HCEC 1CT (cell line): ENCODE measurements at regions not wholly inside any gene's neighbourhood (a gene's known extent, or its start where the extent isn't known, plus 50 kb on each side); places are given as distances from the start of the nearest gene placed in this dataset.
A peak's percentile ranks its signal among the peaks of the same experiment; 100 is the strongest.
"Not testable (repeated sequence)": the region's sequence is repeated elsewhere in the genome, so short reads cannot be mapped to it uniquely, and the experiment has no call there.

ENCODE experiments used
- DNase-seq: peaks from one replicate; pipeline ENCODE4 v3.0.0-alpha.2; 2017

GRCh38 chr5:58009754-58010153 lies 450.1 kb downstream of the PLK2 start:
- DNase-seq, result no peak

- no peak for DNase-seq
These were observed 457.6 kb downstream of the PLK2 start for GRCh38 chr5:58002323-58002722.

GRCh38 chr5:57993866-57994265 lies 466.0 kb downstream of the PLK2 start:
- DNase-seq, result no peak

GRCh38 chr5:57989378-57989777 lies 470.5 kb downstream of the PLK2 start:
- DNase-seq, result no peak

GRCh38 chr5:57988813-57989212 lies 471.1 kb downstream of the PLK2 start:
- DNase-seq, result no peak

- DNase-seq, result no peak
These were observed 472.3 kb downstream of the PLK2 start for GRCh38 chr5:57987552-57987951.

- DNase-seq, result no peak
These were observed 473.0 kb downstream of the PLK2 start for GRCh38 chr5:57986761-57987341.

GRCh38 chr5:57983426-57983825 lies 476.5 kb downstream of the PLK2 start:
- no peak for DNase-seq

GRCh38 chr5:57979671-57980070 lies 480.2 kb downstream of the PLK2 start:
- no peak for DNase-seq

GRCh38 chr5:57976506-57976905 lies 483.4 kb downstream of the PLK2 start:
- DNase-seq, result no peak

- DNase-seq, result not testable (repeated sequence)
These were observed 487.8 kb downstream of the PLK2 start for GRCh38 chr5:57972099-57972498.

- no peak for DNase-seq
These were observed 478.0 kb upstream of the ACTBL2 start for GRCh38 chr5:57960569-57960968.

GRCh38 chr5:57956636-57957035 lies 474.0 kb upstream of the ACTBL2 start:
- DNase-seq, result no peak

- DNase-seq, result no peak
These were observed 472.9 kb upstream of the ACTBL2 start for GRCh38 chr5:57955511-57955910.

- no peak for DNase-seq
These were observed 471.2 kb upstream of the ACTBL2 start for GRCh38 chr5:57953792-57954191.

GRCh38 chr5:57950616-57951228 lies 468.1 kb upstream of the ACTBL2 start:
- DNase-seq, result no peak

GRCh38 chr5:57948091-57948490 lies 465.5 kb upstream of the ACTBL2 start:
- DNase-seq, result no peak

- DNase-seq, result no peak
These were observed 464.6 kb upstream of the ACTBL2 start for GRCh38 chr5:57947181-57947580.

GRCh38 chr5:57940879-57941278 lies 458.3 kb upstream of the ACTBL2 start:
- DNase-seq, result no peak

- DNase-seq, result no peak
These were observed 457.6 kb upstream of the ACTBL2 start for GRCh38 chr5:57940236-57940635.

- no peak for DNase-seq
These were observed 457.2 kb upstream of the ACTBL2 start for GRCh38 chr5:57939771-57940170.

- DNase-seq, result no peak
These were observed 456.7 kb upstream of the ACTBL2 start for GRCh38 chr5:57939335-57939734.

- DNase-seq, result no peak
These were observed 455.6 kb upstream of the ACTBL2 start for GRCh38 chr5:57938174-57938557.

- DNase-seq, result peak; percentile 5
These were observed 455.0 kb upstream of the ACTBL2 start for GRCh38 chr5:57937501-57938173.

GRCh38 chr5:57937025-57937424 lies 454.4 kb upstream of the ACTBL2 start:
- peak; percentile 59 for DNase-seq
